Naive B cell (primary cell): ENCODE measurements at regions not wholly inside any gene's neighbourhood (a gene's known extent, or its start where the extent isn't known, plus 50 kb on each side); places are given as distances from the start of the nearest gene placed in this dataset.
"Not testable (repeated sequence)": the region's sequence is repeated elsewhere in the genome, so short reads cannot be mapped to it uniquely, and the experiment has no call there.

ENCODE experiments used
- ATAC-seq, 2 donors: fragments of 150-1000 bp; cut with Tn5 transposase; 2 replicates each; pipeline ENCODE4 v1.10.0; 2021; ENCODE audit warnings: low read depth in 2 of 2, mild to moderate bottlenecking in 2 of 2, moderate library complexity in 2 of 2
- DNase-seq: peaks from one replicate; pipeline ENCODE4 v3.0.0; 2022
- H3K27ac Mint-ChIP-seq, 6 donors: one replicate each; pipeline ENCODE4 v1.8.0; 2020 to 2022; ENCODE audit warnings: mild to moderate bottlenecking in 6 of 6, mixed read lengths in 6 of 6, moderate library complexity in 5 of 6, inconsistent platforms in 2 of 6
- H3K27me3 Mint-ChIP-seq, 3 donors: one replicate each; pipeline ENCODE4 v1.8.0; 2021 to 2022; ENCODE audit warnings: mixed read lengths in 3 of 3, mild to moderate bottlenecking in 1 of 3
- H3K36me3 Mint-ChIP-seq, 2 donors: one replicate each; pipeline ENCODE4 v1.8.0; 2020 to 2022; ENCODE audit warnings: mixed read lengths in 2 of 2, inconsistent platforms in 1 of 2, mild to moderate bottlenecking in 1 of 2
- H3K4me1 Mint-ChIP-seq, 3 donors: one replicate each; pipeline ENCODE4 v1.8.0; 2020 to 2022; ENCODE audit warnings: mixed read lengths in 3 of 3, inconsistent platforms in 1 of 3, mild to moderate bottlenecking in 1 of 3, moderate library complexity in 1 of 3
- H3K4me3 Mint-ChIP-seq, 8 donors: one replicate each; pipeline ENCODE4 v1.8.0; 2020 to 2022; ENCODE audit warnings: mild to moderate bottlenecking in 8 of 8, mixed read lengths in 8 of 8, moderate library complexity in 8 of 8, inconsistent platforms in 2 of 8
- H3K9me3 Mint-ChIP-seq, 7 donors: one replicate each; pipeline ENCODE4 v1.8.0; 2020 to 2022; ENCODE audit warnings: mixed read lengths in 7 of 7, mild to moderate bottlenecking in 5 of 7, inconsistent platforms in 2 of 7, moderate library complexity in 1 of 7

DNA sequence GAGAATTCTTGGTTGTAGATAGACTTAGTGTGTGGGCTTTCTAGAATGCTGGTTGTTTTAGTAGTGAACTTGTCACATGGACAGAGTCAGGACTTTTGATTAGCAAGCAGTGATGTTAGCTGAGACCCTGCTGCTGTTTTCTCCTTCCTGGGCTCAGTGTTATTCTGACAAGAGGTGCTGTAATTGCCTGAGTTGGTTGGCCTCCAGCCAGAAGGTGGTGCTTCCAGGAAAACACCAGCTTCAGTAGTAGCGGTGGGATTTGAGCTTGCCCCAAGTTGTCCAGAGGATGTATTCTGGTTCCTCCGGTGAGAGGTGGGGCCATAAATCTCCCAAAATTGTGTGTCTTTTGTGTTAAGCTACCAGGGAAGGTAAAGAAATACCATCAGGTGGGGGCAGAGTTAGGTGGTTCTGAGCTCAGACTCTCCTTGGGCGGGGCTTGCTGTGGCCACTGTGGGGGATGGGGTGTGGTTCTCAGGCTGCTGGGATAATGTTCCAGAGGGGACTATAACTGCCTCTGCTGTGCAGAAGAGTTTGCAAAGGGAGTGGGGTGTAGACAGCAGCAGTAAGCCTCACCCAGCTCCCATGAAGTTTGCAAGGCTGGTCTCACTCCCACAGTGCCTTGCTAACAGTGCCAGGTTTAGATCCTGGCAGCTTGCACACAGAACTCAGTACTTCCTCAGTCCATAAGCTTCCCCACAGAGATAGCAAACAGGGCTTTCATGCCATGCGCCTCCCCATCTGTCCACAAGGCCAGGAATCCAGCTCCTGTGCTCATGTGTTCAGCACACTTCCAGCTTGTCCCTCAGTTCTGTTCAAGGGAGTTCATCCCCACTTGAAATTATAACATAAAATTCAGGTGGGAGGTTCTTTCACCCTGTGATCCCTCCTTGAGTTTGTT lies 278.4 kb upstream of the PTCHD4 start:
- H3K36me3 Mint-ChIP-seq: no peaks in the 10 kb centered on the region
- no peak for DNase-seq
- no peak overlapping the region for H3K27ac Mint-ChIP-seq
- no peaks in the 10 kb centered on the region for H3K4me1 Mint-ChIP-seq
- no peak for ATAC-seq
- H3K9me3 Mint-ChIP-seq: peaks cover 1 to 28% (median 8%) of the 10 kb centered on the region in 7 donors
- H3K4me3 Mint-ChIP-seq: no peak overlapping the region
- H3K27me3 Mint-ChIP-seq: no peaks in the 10 kb centered on the region

DNA sequence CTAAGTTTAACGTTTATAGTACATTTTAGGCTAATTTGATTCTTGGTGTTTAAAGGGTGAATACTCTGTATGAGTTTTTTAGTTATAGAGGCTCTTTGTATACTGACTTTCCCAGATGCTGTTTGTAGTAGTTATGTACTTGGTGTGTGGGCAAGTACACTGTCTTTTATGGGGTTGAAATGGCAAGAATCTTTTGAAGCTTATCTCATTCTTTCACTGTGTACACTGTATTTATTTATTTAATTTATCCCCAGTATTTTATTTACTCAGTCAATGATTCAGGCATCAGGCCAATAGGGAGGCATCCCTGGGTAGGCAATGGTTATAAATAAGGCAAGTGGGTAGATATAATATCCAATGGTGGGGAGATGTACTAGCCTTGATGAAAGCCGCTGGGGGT lies 277.0 kb upstream of the PTCHD4 start:
- ATAC-seq (no peak), DNase-seq (no peak)
- Mint-ChIP-seq H3K36me3 (no peaks in the 10 kb centered on the region), H3K4me3 (no peak overlapping the region), H3K4me1 (no peaks in the 10 kb centered on the region), H3K27ac (no peak overlapping the region), H3K9me3 (peaks cover 0 to 21% (median 9%) of the 10 kb centered on the region in 7 donors), H3K27me3 (no peaks in the 10 kb centered on the region)

DNA sequence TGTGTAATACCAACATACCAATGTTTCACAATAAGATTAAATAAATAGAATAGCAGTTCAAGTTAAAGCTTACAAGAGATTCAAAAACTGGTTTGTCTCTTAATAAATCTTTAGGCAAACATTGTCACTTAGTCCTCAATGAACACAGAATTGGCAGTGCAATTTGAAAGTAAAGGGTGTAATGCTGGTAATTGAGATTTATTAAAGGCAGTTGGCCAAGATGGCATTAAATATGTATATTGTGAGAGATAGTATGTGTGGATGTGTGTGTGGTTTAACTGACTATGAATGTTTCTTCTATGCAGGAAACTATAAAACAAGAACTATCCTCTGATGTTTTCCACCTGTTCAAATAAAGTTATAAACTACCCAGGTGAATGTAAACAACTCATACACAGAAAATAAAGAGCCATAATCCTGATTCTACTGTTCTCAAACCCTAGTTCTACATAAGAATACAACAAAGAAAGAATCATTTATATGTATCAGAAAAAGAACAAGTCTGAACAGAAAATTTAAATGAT lies 267.9 kb upstream of the PTCHD4 start:
- no peaks in the 10 kb centered on the region for H3K4me1 Mint-ChIP-seq
- no peak overlapping the region for H3K27ac Mint-ChIP-seq
- H3K4me3 Mint-ChIP-seq: no peak overlapping the region
- H3K9me3 Mint-ChIP-seq: peaks cover 0 to 23% (median 9%) of the 10 kb centered on the region in 7 donors
- DNase-seq (no peak), ATAC-seq (no peak)
- H3K27me3 Mint-ChIP-seq: no peaks in the 10 kb centered on the region
- no peaks in the 10 kb centered on the region for H3K36me3 Mint-ChIP-seq

DNA sequence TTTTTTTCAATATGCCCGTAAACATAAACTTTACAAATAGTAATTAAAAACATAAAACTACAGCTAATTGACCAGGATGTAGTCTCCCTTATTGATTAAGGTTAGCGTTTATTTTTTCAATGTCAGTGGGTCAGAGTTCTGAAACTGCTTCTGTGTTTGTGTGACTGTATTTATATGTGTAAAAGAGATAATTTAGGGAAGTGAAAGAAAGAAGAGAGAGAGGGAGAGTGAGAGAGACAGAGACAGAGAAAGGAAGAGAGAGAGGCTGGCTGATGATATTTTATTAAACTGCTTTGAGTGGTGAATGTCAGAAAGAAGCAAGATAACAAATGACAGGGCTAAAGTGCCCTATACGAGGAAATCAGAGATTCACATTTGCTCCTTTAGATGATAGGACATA lies 266.1 kb upstream of the PTCHD4 start:
- DNase-seq (no peak), ATAC-seq (no peak)
- peaks cover 0 to 16% (median 6%) of the 10 kb centered on the region in 7 donors for H3K9me3 Mint-ChIP-seq
- H3K36me3 Mint-ChIP-seq: no peaks in the 10 kb centered on the region
- no peak overlapping the region for H3K4me3 Mint-ChIP-seq
- H3K27me3 Mint-ChIP-seq: no peaks in the 10 kb centered on the region
- H3K27ac Mint-ChIP-seq: no peak overlapping the region
- no peaks in the 10 kb centered on the region for H3K4me1 Mint-ChIP-seq

DNA sequence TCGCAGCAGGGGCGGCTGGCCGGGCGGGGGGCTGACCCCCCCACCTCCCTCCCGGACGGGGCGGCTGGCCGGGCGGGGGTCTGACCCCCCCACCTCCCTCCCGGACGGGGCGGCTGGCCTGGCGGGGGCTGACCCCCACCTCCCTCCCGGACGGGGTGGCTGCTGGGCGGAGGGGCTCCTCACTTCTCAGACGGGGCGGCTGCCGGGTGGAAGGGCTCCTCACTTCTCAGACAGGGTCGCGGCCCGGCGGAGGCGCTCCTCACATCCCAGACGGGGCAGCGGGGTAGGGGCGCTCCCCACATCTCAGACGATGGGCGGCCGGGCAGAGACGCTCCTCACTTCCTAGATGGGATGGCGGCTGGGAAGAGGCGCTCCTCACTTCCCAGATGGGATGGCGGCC lies 260.2 kb upstream of the PTCHD4 start:
- not testable (repeated sequence) for H3K4me1 Mint-ChIP-seq, H3K27ac Mint-ChIP-seq, DNase-seq, H3K36me3 Mint-ChIP-seq, H3K4me3 Mint-ChIP-seq, H3K27me3 Mint-ChIP-seq, ATAC-seq
- H3K9me3 Mint-ChIP-seq: peaks cover 0 to 21% (median 6%) of the 10 kb centered on the region in 7 donors

DNA sequence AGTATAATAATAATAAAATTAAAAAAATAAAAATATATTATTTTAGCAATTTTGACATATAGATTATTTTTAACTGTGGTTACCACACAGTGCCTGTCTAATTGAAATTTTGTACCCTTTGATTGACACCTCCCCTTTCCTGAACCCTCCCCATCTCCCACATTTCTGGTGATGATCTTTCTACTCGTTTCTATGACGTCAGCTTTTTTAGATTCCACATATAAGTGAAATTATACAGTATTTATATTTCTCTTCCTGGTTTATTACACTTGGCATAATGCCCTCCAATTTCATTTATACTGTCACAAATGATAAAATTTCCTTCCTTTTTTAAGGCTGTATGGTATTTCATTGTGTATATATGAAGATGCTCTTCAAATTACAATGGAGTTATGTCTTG lies 258.1 kb upstream of the PTCHD4 start:
- Mint-ChIP-seq H3K4me1 (no peaks in the 10 kb centered on the region), H3K36me3 (no peaks in the 10 kb centered on the region), H3K27me3 (no peaks in the 10 kb centered on the region), H3K4me3 (no peak overlapping the region), H3K9me3 (peaks cover 0 to 16% (median 5%) of the 10 kb centered on the region in 7 donors), H3K27ac (no peak overlapping the region)
- no peak for DNase-seq
- ATAC-seq: no peak

DNA sequence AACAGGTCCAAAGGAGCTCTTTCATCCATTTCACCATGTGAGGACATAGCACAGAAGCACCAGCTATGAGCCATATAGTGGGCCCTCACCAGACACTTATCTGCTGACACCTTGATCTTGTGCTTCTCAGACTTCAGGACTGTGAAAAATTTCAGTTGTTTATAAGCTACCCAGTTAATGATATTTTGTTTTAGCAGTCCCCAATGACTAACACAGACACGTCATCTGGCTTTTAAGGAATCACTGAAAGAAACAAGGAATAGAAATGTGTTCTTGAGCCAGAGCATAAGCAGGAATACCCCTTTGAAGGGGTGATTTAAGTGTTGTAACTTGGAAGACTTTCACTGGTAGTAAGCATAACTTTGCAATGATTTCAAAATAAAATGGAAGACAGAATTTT lies 214.7 kb upstream of the PTCHD4 start:
- no peaks in the 10 kb centered on the region for H3K4me1 Mint-ChIP-seq
- H3K9me3 Mint-ChIP-seq: peaks cover 2 to 11% (median 6%) of the 10 kb centered on the region in 7 donors
- no peak for ATAC-seq
- no peak overlapping the region for H3K27ac Mint-ChIP-seq
- no peaks in the 10 kb centered on the region for H3K36me3 Mint-ChIP-seq
- no peaks in the 10 kb centered on the region for H3K27me3 Mint-ChIP-seq
- H3K4me3 Mint-ChIP-seq: no peak overlapping the region
- DNase-seq: no peak

DNA sequence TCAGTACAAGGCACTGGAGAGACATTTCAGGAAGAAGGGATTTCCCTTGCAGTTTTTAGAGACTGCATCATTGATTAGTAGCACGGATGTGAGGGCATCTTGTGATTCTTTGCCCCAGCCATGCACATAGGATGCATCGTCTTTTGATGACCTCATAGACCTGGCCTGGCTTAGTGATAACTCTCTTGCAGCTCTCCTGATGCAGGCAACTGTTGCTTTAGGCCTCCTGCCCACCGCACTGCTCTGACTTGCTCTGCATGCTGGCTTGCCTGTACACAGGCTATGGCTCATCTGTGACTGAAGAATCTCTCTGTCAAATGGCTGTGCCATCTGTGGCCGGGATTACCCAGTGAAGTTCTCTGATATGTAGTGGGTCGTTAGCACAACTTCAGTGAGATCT lies 207.7 kb upstream of the PTCHD4 start:
- H3K27ac Mint-ChIP-seq: no peak overlapping the region
- H3K27me3 Mint-ChIP-seq: no peaks in the 10 kb centered on the region
- peaks cover 0 to 8% (median 6%) of the 10 kb centered on the region in 7 donors for H3K9me3 Mint-ChIP-seq
- no peak overlapping the region for H3K4me3 Mint-ChIP-seq
- H3K36me3 Mint-ChIP-seq: no peaks in the 10 kb centered on the region
- H3K4me1 Mint-ChIP-seq: no peaks in the 10 kb centered on the region
- DNase-seq: no peak
- ATAC-seq: no peak

DNA sequence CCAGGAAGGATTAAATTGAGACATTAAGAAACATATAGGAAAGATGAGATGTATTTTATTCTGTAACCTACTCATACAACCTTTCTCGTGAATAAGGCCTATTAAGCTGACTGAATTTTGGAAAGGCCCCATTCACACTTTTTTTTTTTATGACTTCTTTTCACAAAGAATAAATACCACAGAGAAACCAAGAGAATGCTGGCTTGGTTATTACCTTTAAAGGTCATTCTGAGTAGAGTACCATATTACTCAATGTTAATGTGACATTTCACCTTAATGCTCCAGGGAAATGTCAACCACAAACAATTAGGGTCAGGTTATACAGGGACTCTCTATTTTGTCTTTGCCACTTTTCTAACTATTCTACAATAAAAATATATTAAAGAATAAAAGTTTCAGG lies 204.9 kb upstream of the PTCHD4 start:
- ATAC-seq: no peak
- Mint-ChIP-seq H3K9me3 (peaks cover 5 to 13% (median 7%) of the 10 kb centered on the region in 7 donors), H3K4me3 (no peak overlapping the region), H3K36me3 (no peaks in the 10 kb centered on the region), H3K27me3 (no peaks in the 10 kb centered on the region), H3K27ac (no peak overlapping the region), H3K4me1 (no peaks in the 10 kb centered on the region)
- no peak for DNase-seq

DNA sequence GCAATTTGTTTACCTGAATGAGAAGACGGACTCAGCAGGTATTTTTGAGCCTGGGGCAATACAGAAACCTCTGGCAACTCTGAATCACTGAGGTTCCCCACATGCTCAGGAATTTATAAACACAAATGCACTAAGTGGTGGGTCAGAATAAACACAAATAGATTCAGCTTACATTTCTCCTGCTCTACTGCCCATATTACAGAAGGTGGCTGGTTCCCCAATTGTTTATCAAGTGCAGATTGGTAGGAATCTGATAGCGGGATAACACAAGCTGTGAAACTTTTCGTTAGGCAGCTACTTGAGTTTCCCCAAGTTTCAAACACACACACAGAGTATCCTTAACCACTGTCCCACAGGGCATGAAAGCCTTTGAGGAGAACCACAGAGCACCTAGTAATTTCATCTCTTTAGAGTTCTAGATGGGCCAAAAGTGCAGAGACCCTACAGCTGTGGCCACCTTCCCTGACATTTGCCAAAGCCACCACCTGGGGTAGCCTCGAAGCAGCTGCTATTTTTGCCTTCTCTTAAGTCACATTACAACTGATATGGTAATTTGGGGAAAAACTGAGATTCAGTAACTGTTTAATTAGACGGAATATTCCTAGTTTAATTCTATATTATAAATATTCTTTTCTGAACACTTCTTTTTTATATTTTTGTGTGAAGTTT lies 204.2 kb upstream of the PTCHD4 start:
- H3K9me3 Mint-ChIP-seq: peaks cover 4 to 13% (median 7%) of the 10 kb centered on the region in 7 donors
- no peaks in the 10 kb centered on the region for H3K4me1 Mint-ChIP-seq
- H3K4me3 Mint-ChIP-seq: no peak overlapping the region
- no peak overlapping the region for H3K27ac Mint-ChIP-seq
- H3K36me3 Mint-ChIP-seq: no peaks in the 10 kb centered on the region
- no peaks in the 10 kb centered on the region for H3K27me3 Mint-ChIP-seq
- no peak for DNase-seq
- ATAC-seq: no peak

DNA sequence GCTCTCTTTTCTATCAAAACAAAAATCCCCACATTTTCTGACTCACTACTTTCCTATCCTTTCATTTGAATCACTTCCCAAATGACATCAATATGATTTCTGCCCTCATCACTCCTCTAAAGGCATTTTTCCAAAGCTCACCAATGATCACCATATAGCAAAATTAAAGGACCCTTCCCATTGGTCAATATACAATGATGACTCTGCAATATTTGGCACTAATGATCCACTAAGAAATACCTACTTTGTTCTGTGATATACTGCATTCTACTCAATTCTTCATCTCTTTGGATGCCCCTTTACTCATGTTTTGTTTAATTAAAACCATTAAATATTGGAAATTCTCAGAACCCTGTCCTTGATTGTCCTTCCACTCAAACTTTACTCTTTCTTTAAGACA lies 200.3 kb upstream of the PTCHD4 start:
- no peak for ATAC-seq
- no peak for DNase-seq
- H3K9me3 Mint-ChIP-seq: peaks cover 3 to 10% (median 5%) of the 10 kb centered on the region in 7 donors
- no peaks in the 10 kb centered on the region for H3K27me3 Mint-ChIP-seq
- no peaks in the 10 kb centered on the region for H3K4me1 Mint-ChIP-seq
- H3K4me3 Mint-ChIP-seq: no peak overlapping the region
- no peaks in the 10 kb centered on the region for H3K36me3 Mint-ChIP-seq
- no peak overlapping the region for H3K27ac Mint-ChIP-seq

DNA sequence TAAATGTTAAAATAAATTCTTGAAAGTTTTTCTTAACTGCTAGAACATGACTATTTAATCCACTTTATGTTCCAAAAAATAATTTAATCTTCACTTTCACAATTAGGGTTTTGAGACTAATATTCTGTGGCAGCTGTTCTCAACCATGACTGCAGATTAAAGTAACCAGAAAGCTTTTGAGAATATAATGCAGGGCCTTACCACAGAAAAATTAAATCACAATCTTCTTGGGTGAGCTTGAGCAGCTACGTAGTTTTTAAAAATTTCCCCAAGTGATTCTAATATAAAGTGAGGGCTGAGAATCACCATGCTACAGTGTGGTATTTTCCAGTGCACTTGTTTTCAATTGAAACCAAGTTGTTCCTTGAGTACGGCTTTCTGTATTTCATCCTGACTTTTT lies 196.6 kb upstream of the PTCHD4 start:
- H3K4me1 Mint-ChIP-seq: no peaks in the 10 kb centered on the region

DNA sequence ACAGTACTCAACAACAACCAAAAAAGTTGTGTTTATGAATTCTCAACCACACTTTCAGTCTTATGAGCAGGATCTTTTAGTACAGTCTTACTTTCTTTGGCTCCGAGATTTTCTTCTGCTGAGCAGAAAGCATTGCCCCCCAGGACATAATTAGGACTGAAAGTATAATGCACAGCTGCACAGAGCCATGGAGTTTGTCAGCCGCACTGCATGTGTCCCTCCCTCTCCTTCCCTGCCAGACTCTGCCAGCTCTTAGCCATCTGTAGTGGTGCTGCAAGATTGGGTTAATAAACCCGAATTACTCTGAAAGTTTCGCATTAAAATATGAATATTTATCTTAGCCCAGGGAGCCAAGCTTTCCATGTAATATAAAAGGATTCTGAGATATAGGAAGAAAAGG lies 179.6 kb upstream of the PTCHD4 start:
- Mint-ChIP-seq H3K36me3 (no peaks in the 10 kb centered on the region), H3K4me3 (no peak overlapping the region), H3K4me1 (no peaks in the 10 kb centered on the region), H3K27ac (no peak overlapping the region), H3K27me3 (no peaks in the 10 kb centered on the region), H3K9me3 (peaks cover 8 to 23% (median 13%) of the 10 kb centered on the region in 7 donors)
- ATAC-seq: no peak
- no peak for DNase-seq

More for the DNA sequence above, 196.6 kb upstream of the PTCHD4 start:
- no peaks in the 10 kb centered on the region for H3K27me3 Mint-ChIP-seq
- H3K27ac Mint-ChIP-seq: no peak overlapping the region
- no peak for ATAC-seq
- no peaks in the 10 kb centered on the region for H3K36me3 Mint-ChIP-seq
- no peak for DNase-seq
- no peak overlapping the region for H3K4me3 Mint-ChIP-seq
- H3K9me3 Mint-ChIP-seq: peaks cover 0 to 18% (median 4%) of the 10 kb centered on the region in 7 donors

DNA sequence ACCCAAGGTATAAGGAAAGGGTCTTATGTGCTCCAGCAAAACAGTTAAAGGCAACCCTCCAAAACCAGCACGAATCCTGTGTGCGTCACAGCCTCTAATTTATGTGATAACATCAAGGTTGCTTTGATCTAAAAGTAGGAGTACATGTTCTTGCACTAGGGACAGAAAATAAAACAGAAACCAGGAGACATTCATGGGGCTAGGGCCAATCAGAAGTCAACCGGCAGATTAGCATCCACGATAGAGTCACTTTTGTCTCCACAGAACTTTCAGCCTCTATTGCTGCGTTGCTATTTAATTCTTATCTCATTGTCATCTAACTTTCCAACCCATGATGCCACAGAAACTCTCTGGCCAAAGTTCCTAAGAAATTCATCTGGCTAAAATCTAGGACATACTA lies 178.8 kb upstream of the PTCHD4 start:
- no peaks in the 10 kb centered on the region for H3K4me1 Mint-ChIP-seq
- ATAC-seq (no peak), DNase-seq (no peak)
- H3K9me3 Mint-ChIP-seq: peaks cover 8 to 30% (median 13%) of the 10 kb centered on the region in 7 donors
- no peaks in the 10 kb centered on the region for H3K36me3 Mint-ChIP-seq
- H3K27ac Mint-ChIP-seq: no peak overlapping the region
- H3K4me3 Mint-ChIP-seq: no peak overlapping the region
- no peaks in the 10 kb centered on the region for H3K27me3 Mint-ChIP-seq
